ENCODE measurements at regions not wholly inside any gene's neighbourhood (a gene's known extent, or its start where the extent isn't known, plus 50 kb on each side); places are given as distances from the start of the nearest gene placed in this dataset.

DNA sequence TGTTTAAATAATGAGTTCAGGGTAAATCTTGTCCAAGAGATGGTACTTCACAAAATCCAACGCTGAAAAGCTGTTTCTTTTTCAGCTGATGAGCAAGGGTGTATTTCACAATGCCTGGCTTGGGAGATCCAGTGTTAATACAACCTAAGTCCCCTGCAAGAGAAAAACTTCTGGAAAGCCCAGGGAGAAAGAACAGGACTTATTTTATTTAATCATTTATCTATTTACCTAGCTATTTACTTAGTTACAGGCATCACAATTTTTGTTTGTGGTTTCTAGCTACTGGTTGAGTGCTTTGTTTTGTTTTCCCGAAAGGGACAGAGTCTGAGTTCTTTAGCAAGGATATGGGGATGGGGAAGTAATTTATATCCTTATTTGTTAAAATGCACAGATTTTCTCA lies 598.2 kb upstream of the SYT4 start:
- H3K27ac ChIP-seq (ENCODE audit: low read depth, low read length), result no peak overlapping the region
- peaks cover 0 to 2% (median 0%) of the 10 kb centered on the region in 5 donors for H3K9me3 ChIP-seq (ENCODE audit: control insufficient read depth in 5 of 5, low read length in 5 of 5)

DNA sequence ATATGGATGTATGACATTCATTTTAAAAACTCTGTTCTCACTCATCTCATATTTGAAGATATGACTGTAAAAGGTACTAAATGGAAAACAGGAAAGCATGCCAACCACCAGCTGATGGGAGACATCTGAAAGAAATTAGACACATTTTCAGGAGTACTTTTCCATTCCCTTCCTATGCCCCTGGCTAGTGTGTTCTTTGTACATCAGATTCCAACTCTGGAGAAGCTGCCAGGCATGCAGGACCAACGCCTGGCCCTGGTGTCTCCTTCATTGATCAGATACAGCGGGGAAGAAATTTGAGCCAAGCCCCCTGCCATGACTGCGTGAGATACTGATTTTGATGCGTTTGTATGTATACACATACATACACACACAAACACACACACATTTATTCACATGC lies 599.0 kb upstream of the SYT4 start:
- no peak overlapping the region for H3K9ac ChIP-seq (ENCODE audit: low read length in 5 of 5)
- no peaks in the 10 kb centered on the region for H3K27me3 ChIP-seq (ENCODE audit: control insufficient read depth in 5 of 5, insufficient read depth in 4 of 5, low read length in 5 of 5)
- peaks cover 0 to 2% (median 0%) of the 10 kb centered on the region in 5 donors for H3K9me3 ChIP-seq (ENCODE audit: control insufficient read depth in 5 of 5, low read length in 5 of 5)
- no peak overlapping the region for H3K27ac ChIP-seq (ENCODE audit: low read depth, low read length)
- no peak overlapping the region for H3K4me3 ChIP-seq (ENCODE audit: low read depth in 1 of 5, low read length in 5 of 5)
- peaks cover 0 to 5% (median 2%) of the 10 kb centered on the region in 5 donors for H3K4me1 ChIP-seq (ENCODE audit: control insufficient read depth in 5 of 5, insufficient read depth in 5 of 5, low read length in 5 of 5)
- no peaks in the 10 kb centered on the region for H3K36me3 ChIP-seq (ENCODE audit: control insufficient read depth in 5 of 5, insufficient read depth in 5 of 5, low read length in 5 of 5)

More for the DNA sequence above, 598.2 kb upstream of the SYT4 start:
- Histone ChIP-seq H3K4me3 (ENCODE audit: low read depth in 1 of 5, low read length in 5 of 5) (no peak overlapping the region), H3K9ac (ENCODE audit: low read length in 5 of 5) (no peak overlapping the region), H3K36me3 (ENCODE audit: control insufficient read depth in 5 of 5, insufficient read depth in 5 of 5, low read length in 5 of 5) (no peaks in the 10 kb centered on the region), H3K27me3 (ENCODE audit: control insufficient read depth in 5 of 5, insufficient read depth in 4 of 5, low read length in 5 of 5) (no peaks in the 10 kb centered on the region), H3K4me1 (ENCODE audit: control insufficient read depth in 5 of 5, insufficient read depth in 5 of 5, low read length in 5 of 5) (peaks cover 0 to 7% (median 2%) of the 10 kb centered on the region in 5 donors)

DNA sequence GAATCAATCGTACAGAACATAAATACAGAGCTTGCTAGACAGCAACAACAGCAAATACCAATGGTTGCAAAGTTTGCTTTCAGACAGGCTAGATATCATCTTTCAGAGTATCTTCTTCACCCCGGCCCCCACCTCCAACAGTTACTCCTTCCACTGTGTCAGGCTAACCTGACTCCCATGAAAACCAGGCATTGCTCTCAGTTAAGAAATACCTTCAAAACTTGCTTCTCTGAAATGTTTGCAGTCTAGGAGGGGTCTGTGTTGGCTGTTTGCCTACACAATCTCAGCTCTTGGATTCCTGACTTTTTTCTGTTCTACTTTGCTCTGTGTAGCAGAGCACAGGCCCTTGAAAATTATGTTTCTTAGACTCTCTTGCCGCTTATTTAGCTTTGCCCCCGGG lies 599.5 kb upstream of the SYT4 start:
- no peak overlapping the region for H3K27ac ChIP-seq (ENCODE audit: low read depth, low read length)
- H3K4me3 ChIP-seq (ENCODE audit: low read depth in 1 of 5, low read length in 5 of 5), result no peak overlapping the region
- H3K9me3 ChIP-seq (ENCODE audit: control insufficient read depth in 5 of 5, low read length in 5 of 5), result peaks cover 0 to 2% (median 0%) of the 10 kb centered on the region in 5 donors
- no peaks in the 10 kb centered on the region for H3K27me3 ChIP-seq (ENCODE audit: control insufficient read depth in 5 of 5, insufficient read depth in 4 of 5, low read length in 5 of 5)
- peaks cover 0 to 5% (median 2%) of the 10 kb centered on the region in 5 donors for H3K4me1 ChIP-seq (ENCODE audit: control insufficient read depth in 5 of 5, insufficient read depth in 5 of 5, low read length in 5 of 5)
- H3K36me3 ChIP-seq (ENCODE audit: control insufficient read depth in 5 of 5, insufficient read depth in 5 of 5, low read length in 5 of 5), result no peaks in the 10 kb centered on the region
- H3K9ac ChIP-seq (ENCODE audit: low read length in 5 of 5), result no peak overlapping the region

DNA sequence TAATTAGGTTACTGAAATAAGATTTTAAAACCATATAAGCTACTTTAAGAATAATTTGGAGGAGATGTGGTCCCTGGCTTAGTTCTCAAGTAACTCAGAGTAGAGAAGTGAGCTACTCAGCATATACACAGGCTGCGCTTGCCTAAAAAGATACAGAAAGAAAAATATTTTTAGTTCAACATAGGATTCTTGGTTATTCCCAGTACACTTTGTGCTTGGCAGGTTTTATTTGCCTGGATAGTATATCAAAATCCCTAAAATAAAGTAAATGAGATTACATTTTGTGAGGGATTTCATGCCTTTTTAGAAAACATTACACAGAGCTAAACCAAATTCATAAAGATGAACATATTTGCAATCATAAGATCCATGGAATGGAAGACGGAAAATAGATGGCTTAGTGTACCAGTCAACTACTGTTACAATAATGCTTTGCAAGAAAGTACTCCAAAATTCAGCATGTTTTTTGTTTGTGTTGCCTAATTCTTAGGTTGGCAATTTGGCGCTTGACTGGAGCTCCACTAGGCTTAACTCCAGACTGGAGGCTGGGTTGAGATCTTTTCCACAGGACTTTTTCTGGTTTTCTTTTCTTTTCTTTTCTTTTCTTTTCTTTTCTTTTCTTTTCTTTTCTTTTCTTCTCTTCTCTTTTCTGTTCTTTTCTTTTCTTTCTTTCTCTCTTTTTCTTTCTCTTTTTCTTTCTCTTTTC lies 600.5 kb upstream of the SYT4 start:
- Histone ChIP-seq H3K27me3 (ENCODE audit: control insufficient read depth in 5 of 5, insufficient read depth in 4 of 5, low read length in 5 of 5) (no peaks in the 10 kb centered on the region), H3K4me1 (ENCODE audit: control insufficient read depth in 5 of 5, insufficient read depth in 5 of 5, low read length in 5 of 5) (peaks cover 0 to 8% (median 3%) of the 10 kb centered on the region in 5 donors), H3K9me3 (ENCODE audit: control insufficient read depth in 5 of 5, low read length in 5 of 5) (peaks cover 0 to 2% (median 0%) of the 10 kb centered on the region in 5 donors), H3K36me3 (ENCODE audit: control insufficient read depth in 5 of 5, insufficient read depth in 5 of 5, low read length in 5 of 5) (no peaks in the 10 kb centered on the region), H3K4me3 (ENCODE audit: low read depth in 1 of 5, low read length in 5 of 5) (no peak overlapping the region), H3K27ac (ENCODE audit: low read depth, low read length) (no peak overlapping the region), H3K9ac (ENCODE audit: low read length in 5 of 5) (no peak overlapping the region)

DNA sequence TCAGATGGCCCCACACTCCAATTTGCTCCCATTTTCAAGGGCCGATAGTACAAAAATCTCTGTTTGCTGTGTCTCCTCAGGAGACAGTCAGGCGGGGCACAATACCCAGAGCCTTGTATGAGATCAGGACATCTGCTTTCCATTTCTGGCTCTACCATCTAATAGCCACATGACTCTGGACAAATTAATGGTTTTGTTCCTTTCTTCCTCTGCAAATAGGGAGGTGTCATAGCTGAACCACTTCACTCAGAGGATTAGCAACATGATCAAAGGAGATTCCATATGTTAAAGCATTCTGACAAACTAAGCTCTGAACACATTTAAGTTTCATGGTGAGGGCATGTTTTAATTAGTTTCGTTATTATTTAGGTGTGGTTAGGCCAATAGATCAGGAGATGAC lies 602.1 kb upstream of the SYT4 start:
- H3K4me3 ChIP-seq (ENCODE audit: low read depth in 1 of 5, low read length in 5 of 5), result no peak overlapping the region
- H3K27ac ChIP-seq (ENCODE audit: low read depth, low read length), result no peak overlapping the region
- no peaks in the 10 kb centered on the region for H3K27me3 ChIP-seq (ENCODE audit: control insufficient read depth in 5 of 5, insufficient read depth in 4 of 5, low read length in 5 of 5)
- no peaks in the 10 kb centered on the region for H3K36me3 ChIP-seq (ENCODE audit: control insufficient read depth in 5 of 5, insufficient read depth in 5 of 5, low read length in 5 of 5)
- no peak overlapping the region for H3K9ac ChIP-seq (ENCODE audit: low read length in 5 of 5)
- peaks cover 0 to 2% (median 0%) of the 10 kb centered on the region in 5 donors for H3K9me3 ChIP-seq (ENCODE audit: control insufficient read depth in 5 of 5, low read length in 5 of 5)
- H3K4me1 ChIP-seq (ENCODE audit: control insufficient read depth in 5 of 5, insufficient read depth in 5 of 5, low read length in 5 of 5), result peaks cover 0 to 14% (median 3%) of the 10 kb centered on the region in 5 donors

DNA sequence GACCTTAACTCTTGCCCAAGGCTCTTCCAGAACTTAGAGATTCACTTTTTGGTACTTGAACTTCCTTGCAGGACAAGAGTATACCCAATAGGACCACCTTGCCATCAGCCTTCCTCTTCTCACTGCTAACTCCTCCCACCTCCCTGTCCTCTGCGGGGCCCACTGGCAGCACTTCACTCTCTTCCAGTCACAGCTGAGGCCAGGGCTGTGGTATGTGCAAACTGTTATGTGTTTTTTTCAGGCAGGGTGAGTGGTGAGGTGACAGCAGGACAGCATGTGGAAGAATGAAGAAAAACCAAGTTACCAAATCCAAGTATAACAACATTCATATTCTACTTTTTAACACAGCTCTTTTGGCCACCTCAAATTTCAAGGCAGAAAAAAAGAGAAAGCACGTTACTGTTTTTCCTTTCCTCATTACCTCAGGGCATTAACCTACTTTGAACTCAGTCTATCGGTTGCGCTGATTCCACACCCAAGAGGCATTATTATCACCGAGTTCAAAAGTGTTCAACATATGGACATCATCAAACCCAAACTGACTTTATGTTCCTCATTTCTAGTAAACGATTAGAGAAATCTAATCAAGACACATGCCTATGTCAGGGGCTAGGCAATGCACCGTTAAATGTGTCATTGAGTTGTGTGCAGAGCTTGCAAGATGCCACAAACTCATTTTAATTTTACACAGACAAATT lies 605.2 kb upstream of the SYT4 start:
- Histone ChIP-seq H3K27ac (ENCODE audit: low read depth, low read length) (no peak overlapping the region), H3K27me3 (ENCODE audit: control insufficient read depth in 5 of 5, insufficient read depth in 4 of 5, low read length in 5 of 5) (no peaks in the 10 kb centered on the region), H3K4me1 (ENCODE audit: control insufficient read depth in 5 of 5, insufficient read depth in 5 of 5, low read length in 5 of 5) (peaks cover 0 to 12% (median 0%) of the 10 kb centered on the region in 5 donors), H3K9me3 (ENCODE audit: control insufficient read depth in 5 of 5, low read length in 5 of 5) (peaks cover 0 to 2% (median 0%) of the 10 kb centered on the region in 5 donors), H3K36me3 (ENCODE audit: control insufficient read depth in 5 of 5, insufficient read depth in 5 of 5, low read length in 5 of 5) (no peaks in the 10 kb centered on the region), H3K9ac (ENCODE audit: low read length in 5 of 5) (no peak overlapping the region), H3K4me3 (ENCODE audit: low read depth in 1 of 5, low read length in 5 of 5) (no peak overlapping the region)

DNA sequence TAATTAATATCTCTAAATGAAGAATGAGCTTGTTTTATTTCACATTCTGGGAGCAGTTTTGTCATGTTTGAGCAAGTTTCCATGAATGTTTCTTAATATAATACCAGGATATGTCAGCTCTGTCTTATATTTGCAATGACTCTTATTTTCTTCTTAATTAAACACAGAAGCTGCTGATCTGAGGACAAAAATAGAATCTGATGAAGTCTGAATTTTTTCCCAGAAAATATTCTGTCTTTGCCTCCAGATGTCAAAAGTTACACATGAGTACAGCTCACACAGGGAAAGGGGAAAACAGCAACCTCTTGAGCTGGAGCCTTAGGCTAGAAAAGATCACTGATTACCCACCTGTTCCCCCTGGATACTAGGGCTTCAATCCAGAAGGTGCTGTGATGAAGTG lies 606.6 kb upstream of the SYT4 start:
- H3K27ac ChIP-seq (ENCODE audit: low read depth, low read length), result no peak overlapping the region
- no peak overlapping the region for H3K4me3 ChIP-seq (ENCODE audit: low read depth in 1 of 5, low read length in 5 of 5)
- H3K36me3 ChIP-seq (ENCODE audit: control insufficient read depth in 5 of 5, insufficient read depth in 5 of 5, low read length in 5 of 5), result no peaks in the 10 kb centered on the region
- H3K27me3 ChIP-seq (ENCODE audit: control insufficient read depth in 5 of 5, insufficient read depth in 4 of 5, low read length in 5 of 5), result no peaks in the 10 kb centered on the region
- no peak overlapping the region for H3K9ac ChIP-seq (ENCODE audit: low read length in 5 of 5)
- peaks cover 0 to 12% (median 0%) of the 10 kb centered on the region in 5 donors for H3K4me1 ChIP-seq (ENCODE audit: control insufficient read depth in 5 of 5, insufficient read depth in 5 of 5, low read length in 5 of 5)
- no peaks in the 10 kb centered on the region for H3K9me3 ChIP-seq (ENCODE audit: control insufficient read depth in 5 of 5, low read length in 5 of 5)

DNA sequence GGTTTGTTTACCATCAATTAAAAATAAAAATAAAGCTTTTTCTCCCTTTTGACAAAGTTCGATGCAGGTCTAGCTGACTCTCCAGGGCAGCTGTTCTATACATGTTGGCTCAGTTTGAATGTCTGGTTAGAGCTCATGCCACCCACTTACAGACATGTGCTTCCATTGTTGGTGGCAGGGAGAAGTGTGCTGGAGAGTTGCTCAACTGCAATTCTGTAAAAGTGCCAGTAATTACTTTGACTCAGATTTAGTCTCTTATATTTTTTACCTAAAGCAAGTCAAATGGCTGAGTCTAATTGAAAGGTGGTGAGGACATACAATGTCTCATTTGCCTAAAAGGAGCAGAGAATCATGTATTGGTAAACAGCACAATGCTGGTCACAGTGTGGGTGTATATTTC lies 609.1 kb upstream of the SYT4 start:
- Histone ChIP-seq H3K9me3 (ENCODE audit: control insufficient read depth in 5 of 5, low read length in 5 of 5) (peaks cover 0 to 4% (median 0%) of the 10 kb centered on the region in 5 donors), H3K4me3 (ENCODE audit: low read depth in 1 of 5, low read length in 5 of 5) (no peak overlapping the region), H3K36me3 (ENCODE audit: control insufficient read depth in 5 of 5, insufficient read depth in 5 of 5, low read length in 5 of 5) (no peaks in the 10 kb centered on the region), H3K27ac (ENCODE audit: low read depth, low read length) (no peak overlapping the region), H3K9ac (ENCODE audit: low read length in 5 of 5) (no peak overlapping the region), H3K27me3 (ENCODE audit: control insufficient read depth in 5 of 5, insufficient read depth in 4 of 5, low read length in 5 of 5) (no peaks in the 10 kb centered on the region), H3K4me1 (ENCODE audit: control insufficient read depth in 5 of 5, insufficient read depth in 5 of 5, low read length in 5 of 5) (peaks cover 0 to 12% (median 0%) of the 10 kb centered on the region in 5 donors)

DNA sequence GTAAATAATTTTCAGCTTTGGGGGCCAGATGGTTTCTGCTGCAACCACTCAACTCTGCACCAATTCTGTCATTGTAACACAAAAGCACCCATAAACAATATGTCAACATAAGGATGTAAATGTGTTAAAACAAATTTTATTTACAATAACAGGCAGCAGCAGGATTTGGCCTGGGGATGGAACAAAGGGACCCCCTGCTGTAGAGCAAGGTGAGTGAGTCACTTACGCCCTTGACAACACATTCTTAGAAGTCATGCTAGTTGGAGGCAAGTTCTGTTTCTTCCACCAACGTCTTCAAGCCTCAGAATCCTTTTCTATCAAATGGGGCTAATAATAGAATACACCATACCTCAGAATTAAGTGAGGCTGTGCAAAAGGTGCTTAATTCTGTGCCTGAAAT lies 610.2 kb upstream of the SYT4 start:
- Histone ChIP-seq H3K9ac (ENCODE audit: low read length in 5 of 5) (no peak overlapping the region), H3K36me3 (ENCODE audit: control insufficient read depth in 5 of 5, insufficient read depth in 5 of 5, low read length in 5 of 5) (no peaks in the 10 kb centered on the region), H3K4me3 (ENCODE audit: low read depth in 1 of 5, low read length in 5 of 5) (no peak overlapping the region), H3K27ac (ENCODE audit: low read depth, low read length) (no peak overlapping the region), H3K4me1 (ENCODE audit: control insufficient read depth in 5 of 5, insufficient read depth in 5 of 5, low read length in 5 of 5) (peaks cover 0 to 10% (median 0%) of the 10 kb centered on the region in 5 donors), H3K27me3 (ENCODE audit: control insufficient read depth in 5 of 5, insufficient read depth in 4 of 5, low read length in 5 of 5) (no peaks in the 10 kb centered on the region), H3K9me3 (ENCODE audit: control insufficient read depth in 5 of 5, low read length in 5 of 5) (peaks cover 0 to 4% (median 0%) of the 10 kb centered on the region in 5 donors)

DNA sequence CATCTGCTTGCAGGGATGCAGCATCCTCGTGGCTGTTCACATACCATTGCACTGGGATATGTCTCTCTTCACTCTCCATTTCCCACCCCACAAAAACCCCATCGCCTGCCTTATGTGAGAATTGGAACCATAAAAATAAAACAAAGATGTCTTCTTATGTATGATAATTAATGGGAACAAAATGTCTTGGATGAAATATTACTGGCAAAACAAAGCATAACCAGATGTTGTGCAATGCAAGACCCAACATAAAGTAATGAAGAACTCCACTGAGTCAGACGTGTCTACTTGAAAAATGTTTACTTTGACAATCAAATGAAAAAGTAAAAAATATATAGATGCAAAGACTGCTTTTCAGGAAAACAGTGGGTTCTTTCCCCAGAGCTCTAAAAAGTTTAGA lies 611.3 kb upstream of the SYT4 start:
- no peaks in the 10 kb centered on the region for H3K36me3 ChIP-seq (ENCODE audit: control insufficient read depth in 5 of 5, insufficient read depth in 5 of 5, low read length in 5 of 5)
- H3K9me3 ChIP-seq (ENCODE audit: control insufficient read depth in 5 of 5, low read length in 5 of 5), result peaks cover 0 to 4% (median 0%) of the 10 kb centered on the region in 5 donors
- H3K4me3 ChIP-seq (ENCODE audit: low read depth in 1 of 5, low read length in 5 of 5), result no peak overlapping the region
- H3K9ac ChIP-seq (ENCODE audit: low read length in 5 of 5), result no peak overlapping the region
- no peak overlapping the region for H3K27ac ChIP-seq (ENCODE audit: low read depth, low read length)
- peaks cover 0 to 3% (median 2%) of the 10 kb centered on the region in 5 donors for H3K4me1 ChIP-seq (ENCODE audit: control insufficient read depth in 5 of 5, insufficient read depth in 5 of 5, low read length in 5 of 5)
- no peaks in the 10 kb centered on the region for H3K27me3 ChIP-seq (ENCODE audit: control insufficient read depth in 5 of 5, insufficient read depth in 4 of 5, low read length in 5 of 5)

All from subcutaneous abdominal adipose tissue (tissue), 5 donors.